HCT116 (cell line): ENCODE measurements at regions not wholly inside any gene's neighbourhood (a gene's known extent, or its start where the extent isn't known, plus 50 kb on each side); places are given as distances from the start of the nearest gene placed in this dataset.

Source experiments
- ATAC-seq: fragments of 200-7000 bp; cut with Tn5 transposase; 2 replicates; pipeline ENCODE4 v1.9.1; 2020; ENCODE audit warnings: mild to moderate bottlenecking, moderate library complexity
- BruUV-seq: library from RNA; stranded (reverse); fragments of 400-500 nt; replicated peaks from 2 replicates; lab custom pipeline; 2021; lab: Mats Ljungman, UMichigan
- CTCF ChIA-PET: fragments of 300-600 bp; sonication (Branson Sonifier 250); formaldehyde crosslinking; loops from one replicate; lab custom pipeline; 2021; ENCODE audit warnings: antibody characterized with exemption; lab: Charles Lee
- POLR2A ChIA-PET: fragments of 300-600, 350-600 bp; sonication (Branson Sonifier 250); formaldehyde crosslinking; loops from one replicate; lab custom pipeline; 2021; ENCODE audit warnings: antibody characterized with exemption; lab: Charles Lee
- RAD21 ChIA-PET, 2 experiments: fragments of 300-600 bp; sonication (Branson Sonifier 250); formaldehyde crosslinking; loops; one replicate each; lab custom pipeline; 2023; ENCODE audit warnings: low total read pairs in 2 of 2; ENCODE audit not compliant: uncharacterized antibody in 2 of 2, unreplicated experiment in 2 of 2, low non-redundant PET in 1 of 2; lab: Charles Lee
- DNase-seq: peaks from one replicate; pipeline ENCODE4 v3.0.0-alpha.2; 2010; ENCODE audit warnings: low read depth, low spot score
- H2AFZ ChIP-seq: fragments of 200-600 bp; shearing (Covaris generic), sonication (generic); 2 replicates; pipeline ENCODE4 v1.6.1; 2017; ENCODE audit warnings: low read depth, mixed run types, mixed read lengths, antibody characterized with exemption, low read length; ENCODE audit not compliant: poor library complexity, severe bottlenecking
- H3K27ac ChIP-seq: 2 replicates; pipeline ENCODE4 v1.5.1; 2012; ENCODE audit warnings: low read depth, low read length
- H3K27me3 ChIP-seq: fragments of 200-600 bp; sonication (generic); 2 replicates; pipeline ENCODE4 v1.6.1; 2016; ENCODE audit warnings: mixed run types, low read length, mixed read lengths; ENCODE audit not compliant: insufficient read depth
- H3K36me3 ChIP-seq, 2 experiments: fragments of 200-500 bp in 1 of 2; fragments of 200-600 bp in 1 of 2; sonication (Bioruptor generic) in 1 of 2; sonication (generic) in 1 of 2; 2 replicates each; pipeline versions ENCODE4 v1.5.1 to v1.6.1; 2014 to 2016; ENCODE audit warnings: low read length in 2 of 2, inconsistent platforms in 1 of 2, mixed read lengths in 1 of 2, mixed run types in 1 of 2; ENCODE audit not compliant: insufficient read depth in 2 of 2, control insufficient read depth in 1 of 2
- H3K4me1 ChIP-seq, 2 experiments: fragments of 200-600 bp in 1 of 2; sonication (generic) in 1 of 2; 2 replicates each; pipeline versions ENCODE4 v1.5.1 to v1.6.1; 2012 to 2017; ENCODE audit warnings: low read length in 2 of 2, inconsistent platforms in 1 of 2, mild to moderate bottlenecking in 1 of 2, mixed read lengths in 1 of 2, mixed run types in 1 of 2, moderate library complexity in 1 of 2; ENCODE audit not compliant: insufficient read depth in 2 of 2, control insufficient read depth in 1 of 2
- H3K4me2 ChIP-seq: fragments of 200-600 bp; sonication (generic); 2 replicates; pipeline ENCODE4 v1.6.1; 2017; ENCODE audit warnings: mixed run types, low read length, mixed read lengths
- H3K4me3 ChIP-seq, 2 experiments: fragments of 200-600 bp in 1 of 2; sonication (generic) in 1 of 2; replicated peaks in 1 of 2; 2 replicates each; pipeline ENCODE4 v1.5.1; 2011 to 2016; ENCODE audit warnings: low read length in 2 of 2, control low read depth in 1 of 2, low read depth in 1 of 2, mild to moderate bottlenecking in 1 of 2, mixed read lengths in 1 of 2, mixed run types in 1 of 2
- H3K79me2 ChIP-seq: fragments of 200-600 bp; sonication (generic); 2 replicates; pipeline ENCODE4 v1.6.1; 2017; ENCODE audit warnings: mild to moderate bottlenecking, mixed run types, low read length, moderate library complexity, mixed read lengths; ENCODE audit not compliant: insufficient read depth
- H3K9ac ChIP-seq: fragments of 200-600 bp; sonication (generic); 2 replicates; pipeline ENCODE4 v1.6.1; 2016; ENCODE audit warnings: low read length, mixed read lengths
- H3K9me2 ChIP-seq: fragments of 200-600 bp; sonication (generic), shearing (Covaris generic); 2 replicates; pipeline ENCODE4 v1.6.1; 2017; ENCODE audit warnings: mixed run types, mild to moderate bottlenecking, moderate library complexity; ENCODE audit not compliant: insufficient read depth
- H3K9me3 ChIP-seq, 2 experiments: fragments of 200-500 bp in 1 of 2; fragments of 200-600 bp in 1 of 2; sonication (Bioruptor generic) in 1 of 2; sonication (generic) in 1 of 2; 2 replicates each; pipeline ENCODE4 v1.6.1; 2014 to 2017; ENCODE audit warnings: low read length in 2 of 2, mixed read lengths in 2 of 2, inconsistent platforms in 1 of 2, low read depth in 1 of 2, mild to moderate bottlenecking in 1 of 2, mixed run types in 1 of 2, moderate library complexity in 1 of 2; ENCODE audit not compliant: control insufficient read depth in 1 of 2, insufficient read depth in 1 of 2
- H4K20me1 ChIP-seq: fragments of 200-600 bp; sonication (generic), shearing (Covaris generic); 2 replicates; pipeline ENCODE4 v1.6.1; 2017; ENCODE audit warnings: mixed run types, mild to moderate bottlenecking, moderate library complexity; ENCODE audit not compliant: insufficient read depth
- CEBPB ChIP-seq: IDR thresholded peaks from 2 replicates; pipeline ENCODE4 v1.6.1; 2012; ENCODE audit warnings: low read depth
- EZH2phosphoT487 ChIP-seq: fragments of 200-600 bp; IDR thresholded peaks from 2 replicates; pipeline ENCODE4 v1.6.1; 2018; ENCODE audit warnings: antibody characterized with exemption, borderline replicate concordance
- MAX ChIP-seq: IDR thresholded peaks from 2 replicates; pipeline ENCODE4 v1.6.1; 2012
- REST ChIP-seq: IDR thresholded peaks from 2 replicates; pipeline ENCODE4 v1.6.1; 2012; ENCODE audit warnings: low read depth
- TCF7L2 ChIP-seq: IDR thresholded peaks from 2 replicates; pipeline ENCODE4 v1.7.0; 2011; ENCODE audit warnings: borderline replicate concordance, inconsistent platforms; ENCODE audit not compliant: insufficient read depth, insufficient read length; ENCODE audit errors: extremely low read depth
- ZBTB33 ChIP-seq: IDR thresholded peaks from 2 replicates; pipeline ENCODE4 v1.6.1; 2011; ENCODE audit warnings: mild to moderate bottlenecking, low read length, moderate library complexity; ENCODE audit not compliant: insufficient replicate concordance; ENCODE audit errors: extremely low read depth
- ZFX ChIP-seq: fragments of 450-650 bp; IDR thresholded peaks from 2 replicates; pipeline ENCODE4 v1.6.1; 2017
- intact Hi-C: fragments of 100-400 bp; cut with micrococcal nuclease; formaldehyde crosslinking; loops from 2 replicates; pipeline ENCODE4 v1.10.0; 2022

GRCh38 chr12:69101505-69101904, 137.9 kb upstream of the CPSF6 start (continued):
- TF ChIP-seq ZBTB33 = no peak

GRCh38 chr12:69102856-69103255, 136.5 kb upstream of the CPSF6 start:
- intact Hi-C loops = no loop called here
- DNase-seq (no peak), ATAC-seq (no peak)
- POLR2A ChIA-PET = no interaction called here
- H3K9me2 ChIP-seq = no peaks in the 10 kb centered on the region
- no peak overlapping the region for H3K27ac ChIP-seq
- no TSS peak for BruUV-seq
- H3K4me3 ChIP-seq = no peak overlapping the region
- no peaks in the 10 kb centered on the region for H3K9me3 ChIP-seq
- no peaks in the 10 kb centered on the region for H4K20me1 ChIP-seq
- H3K36me3 ChIP-seq = no peaks in the 10 kb centered on the region
- TF ChIP-seq ZFX (no peak), CEBPB (no peak), TCF7L2 (no peak), EZH2phosphoT487 (no peak), REST (no peak), MAX (no peak)
- no peak overlapping the region for H2AFZ ChIP-seq
- no peaks in the 10 kb centered on the region for H3K79me2 ChIP-seq
- H3K27me3 ChIP-seq = no peaks in the 10 kb centered on the region
- CTCF ChIA-PET = no interaction called here
- no peak overlapping the region for H3K9ac ChIP-seq
- H3K4me1 ChIP-seq = no peaks in the 10 kb centered on the region
- no peak overlapping the region for H3K4me2 ChIP-seq
- RAD21 ChIA-PET = no interaction called here
